GM12892 (cell line): ENCODE measurements at regions not wholly inside any gene's neighbourhood (a gene's known extent, or its start where the extent isn't known, plus 50 kb on each side); places are given as distances from the start of the nearest gene placed in this dataset.

Experiments
- POLR2A ChIP-seq: IDR thresholded peaks from 2 replicates; pipeline ENCODE4 v1.6.1; 2011; ENCODE audit warnings: low read depth, low read length, control low read depth
- TAF1 ChIP-seq: IDR thresholded peaks from 2 replicates; pipeline ENCODE4 v1.6.1; 2011; ENCODE audit warnings: low read depth, mild to moderate bottlenecking, control low read depth, low read length, borderline replicate concordance

DNA sequence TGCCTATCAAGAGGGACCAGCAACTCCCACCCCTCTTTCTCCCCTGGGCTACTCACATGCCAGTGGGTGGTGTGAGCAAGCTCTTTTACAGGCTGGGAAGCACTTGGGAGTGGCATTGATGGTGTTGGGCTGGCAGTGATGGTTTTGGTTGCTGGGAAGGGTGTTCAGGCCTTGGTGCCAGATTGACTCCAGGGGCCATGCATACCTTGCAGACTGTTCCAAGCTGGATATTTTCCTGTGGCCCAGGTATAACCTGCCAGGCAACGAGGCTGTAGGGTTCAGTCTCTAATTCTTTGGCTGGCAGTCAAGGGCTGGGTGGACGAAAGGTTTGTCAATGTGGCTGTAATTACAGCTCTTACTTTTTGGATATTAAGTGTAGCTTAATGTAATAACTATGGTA lies 177.3 kb downstream of the MACROH2A1 start:
- TF ChIP-seq TAF1 = no peak
- TF ChIP-seq POLR2A = no peak
